ENCODE measurements at regions not wholly inside any gene's neighbourhood (a gene's known extent, or its start where the extent isn't known, plus 50 kb on each side); places are given as distances from the start of the nearest gene placed in this dataset.

- CTCF ChIA-PET, result interaction anchor here (0.8 to 1.0 kb wide), 2 partner anchors 14 to 25 kb away, joined by 3 read pairs; no protein-coding TSS in a partner anchor
- Mint-ChIP-seq H3K9me3 (no peaks in the 10 kb centered on the region), H3K36me3 (ENCODE audit: low read depth) (no peaks in the 10 kb centered on the region), H3K27me3 (peaks cover 25% of the 10 kb centered on the region), H3K4me3 (no peak overlapping the region), H3K4me1 (peaks cover 17% of the 10 kb centered on the region), H3K27ac (no peak overlapping the region)
- POLR2A ChIA-PET, result interaction anchor here (0.6 kb wide), 1 partner anchor 147 kb away, joined by 6 read pairs; no protein-coding TSS in a partner anchor
- DNase-seq, result no peak
These were observed 57.3 kb downstream of the HHEX start for GRCh38 chr10:92747066-92747465.

GRCh38 chr10:92747600-92747999, 57.8 kb downstream of the HHEX start:
- H3K4me1 Mint-ChIP-seq, result peaks cover 17% of the 10 kb centered on the region
- no peaks in the 10 kb centered on the region for H3K9me3 Mint-ChIP-seq
- no peak overlapping the region for H3K4me3 Mint-ChIP-seq
- H3K36me3 Mint-ChIP-seq (ENCODE audit: low read depth), result no peaks in the 10 kb centered on the region
- CTCF ChIA-PET, result interaction anchor here (0.8 kb wide), 1 partner anchor 13 kb away, joined by 3 read pairs; no protein-coding TSS in a partner anchor
- DNase-seq, result peak; percentile 55
- H3K27ac Mint-ChIP-seq, result no peak overlapping the region
- peaks cover 25% of the 10 kb centered on the region for H3K27me3 Mint-ChIP-seq
- POLR2A ChIA-PET, result interaction anchor here (0.6 kb wide), 1 partner anchor 148 kb away, joined by 6 read pairs; no protein-coding TSS in a partner anchor

GRCh38 chr10:92750791-92751533, 61.2 kb downstream of the HHEX start:
- Mint-ChIP-seq H3K27me3 (peaks cover 20% of the 10 kb centered on the region), H3K9me3 (no peaks in the 10 kb centered on the region), H3K4me1 (peaks cover 17% of the 10 kb centered on the region), H3K27ac (no peak overlapping the region), H3K4me3 (no peak overlapping the region), H3K36me3 (ENCODE audit: low read depth) (no peaks in the 10 kb centered on the region)
- ChIA-PET POLR2A (no interaction called here), CTCF (interaction anchor here (1.6 kb wide), 1 partner anchor 12 kb away, joined by 4 read pairs; no protein-coding TSS in a partner anchor)
- DNase-seq, result no peak

- no peak for DNase-seq
- Mint-ChIP-seq H3K4me3 (no peak overlapping the region), H3K9me3 (no peaks in the 10 kb centered on the region), H3K27me3 (peaks cover 20% of the 10 kb centered on the region), H3K4me1 (peaks cover 21% of the 10 kb centered on the region), H3K27ac (no peak overlapping the region), H3K36me3 (ENCODE audit: low read depth) (no peaks in the 10 kb centered on the region)
- ChIA-PET CTCF (interaction anchor here (1.6 kb wide), 1 partner anchor 12 kb away, joined by 4 read pairs; no protein-coding TSS in a partner anchor), POLR2A (no interaction called here)
These were observed 61.7 kb downstream of the HHEX start for GRCh38 chr10:92751534-92751811.

- H3K4me1 Mint-ChIP-seq, result peaks cover 23% of the 10 kb centered on the region
- peaks cover 18% of the 10 kb centered on the region for H3K27me3 Mint-ChIP-seq
- no peaks in the 10 kb centered on the region for H3K36me3 Mint-ChIP-seq (ENCODE audit: low read depth)
- ChIA-PET POLR2A (no interaction called here), CTCF (interaction anchor here (1.6 kb wide), 1 partner anchor 11 kb away, joined by 4 read pairs; no protein-coding TSS in a partner anchor)
- H3K27ac Mint-ChIP-seq, result no peak overlapping the region
- H3K4me3 Mint-ChIP-seq, result no peak overlapping the region
- H3K9me3 Mint-ChIP-seq, result no peaks in the 10 kb centered on the region
- no peak for DNase-seq
These were observed 62.1 kb downstream of the HHEX start for GRCh38 chr10:92751827-92752226.

- no peak for DNase-seq
- ChIA-PET CTCF (no interaction called here), POLR2A (no interaction called here)
- Mint-ChIP-seq H3K36me3 (ENCODE audit: low read depth) (no peaks in the 10 kb centered on the region), H3K4me1 (peaks cover 14% of the 10 kb centered on the region), H3K9me3 (no peaks in the 10 kb centered on the region), H3K4me3 (no peak overlapping the region), H3K27ac (no peak overlapping the region), H3K27me3 (peaks cover 7% of the 10 kb centered on the region)
These were observed 64.1 kb downstream of the HHEX start for GRCh38 chr10:92753865-92754264.

- CTCF ChIA-PET, result no interaction called here
- no peak overlapping the region for H3K27ac Mint-ChIP-seq
- peaks cover 2% of the 10 kb centered on the region for H3K27me3 Mint-ChIP-seq
- no peaks in the 10 kb centered on the region for H3K36me3 Mint-ChIP-seq (ENCODE audit: low read depth)
- H3K4me1 Mint-ChIP-seq, result peaks cover 19% of the 10 kb centered on the region
- H3K9me3 Mint-ChIP-seq, result no peaks in the 10 kb centered on the region
- POLR2A ChIA-PET, result no interaction called here
- no peak for DNase-seq
- H3K4me3 Mint-ChIP-seq, result no peak overlapping the region
These were observed 66.0 kb downstream of the HHEX start for GRCh38 chr10:92755725-92756124.

GRCh38 chr10:92756201-92757065, 66.7 kb downstream of the HHEX start:
- Mint-ChIP-seq H3K4me3 (no peak overlapping the region), H3K36me3 (ENCODE audit: low read depth) (no peaks in the 10 kb centered on the region), H3K4me1 (peaks cover 19% of the 10 kb centered on the region), H3K27ac (no peak overlapping the region), H3K9me3 (no peaks in the 10 kb centered on the region), H3K27me3 (no peaks in the 10 kb centered on the region)
- ChIA-PET POLR2A (interaction anchor here (0.7 kb wide), 1 partner anchor 549 kb away, joined by 4 read pairs; no protein-coding TSS in a partner anchor), CTCF (interaction anchor here (0.9 kb wide), 1 partner anchor 23 kb away, joined by 3 read pairs; no protein-coding TSS in a partner anchor)
- DNase-seq, result no peak

GRCh38 chr10:92757066-92757710, 67.4 kb downstream of the HHEX start:
- Mint-ChIP-seq H3K4me1 (peaks cover 19% of the 10 kb centered on the region), H3K27ac (no peak overlapping the region), H3K27me3 (peaks cover 6% of the 10 kb centered on the region), H3K9me3 (no peaks in the 10 kb centered on the region), H3K36me3 (ENCODE audit: low read depth) (no peaks in the 10 kb centered on the region), H3K4me3 (no peak overlapping the region)
- ChIA-PET POLR2A (no interaction called here), CTCF (interaction anchor here (0.5 to 0.9 kb wide), 2 partner anchors 24 to 88 kb away, joined by 3 read pairs; no protein-coding TSS in a partner anchor)
- no peak for DNase-seq

- peaks cover 6% of the 10 kb centered on the region for H3K27me3 Mint-ChIP-seq
- H3K4me3 Mint-ChIP-seq, result no peak overlapping the region
- no peaks in the 10 kb centered on the region for H3K36me3 Mint-ChIP-seq (ENCODE audit: low read depth)
- no peak overlapping the region for H3K27ac Mint-ChIP-seq
- ChIA-PET POLR2A (no interaction called here), CTCF (interaction anchor here (0.9 kb wide), 1 partner anchor 25 kb away, joined by 3 read pairs; no protein-coding TSS in a partner anchor)
- no peaks in the 10 kb centered on the region for H3K9me3 Mint-ChIP-seq
- DNase-seq, result no peak
- H3K4me1 Mint-ChIP-seq, result peaks cover 19% of the 10 kb centered on the region
These were observed 68.0 kb downstream of the HHEX start for GRCh38 chr10:92757711-92758104.

GRCh38 chr10:92758594-92758993, 68.8 kb downstream of the HHEX start:
- H3K36me3 Mint-ChIP-seq (ENCODE audit: low read depth), result no peaks in the 10 kb centered on the region
- ChIA-PET CTCF (no interaction called here), POLR2A (interaction anchor here (0.5 kb wide), 1 partner anchor 378 kb away, joined by 3 read pairs; no protein-coding TSS in a partner anchor)
- no peaks in the 10 kb centered on the region for H3K9me3 Mint-ChIP-seq
- DNase-seq, result no peak
- H3K27ac Mint-ChIP-seq, result no peak overlapping the region
- H3K4me3 Mint-ChIP-seq, result no peak overlapping the region
- peaks cover 19% of the 10 kb centered on the region for H3K4me1 Mint-ChIP-seq
- H3K27me3 Mint-ChIP-seq, result peaks cover 7% of the 10 kb centered on the region

- Mint-ChIP-seq H3K27ac (no peak overlapping the region), H3K9me3 (no peaks in the 10 kb centered on the region), H3K4me1 (peaks cover 19% of the 10 kb centered on the region), H3K4me3 (no peak overlapping the region), H3K27me3 (peaks cover 12% of the 10 kb centered on the region), H3K36me3 (ENCODE audit: low read depth) (no peaks in the 10 kb centered on the region)
- ChIA-PET POLR2A (no interaction called here), CTCF (interaction anchor here (0.5 to 1.5 kb wide), 4 partner anchors 13 to 148 kb away, joined by 3 to 4 read pairs (median 4); no protein-coding TSS in a partner anchor)
- DNase-seq, result no peak
These were observed 70.9 kb downstream of the HHEX start for GRCh38 chr10:92760609-92761008.
